Endodermal cell (in vitro differentiated cells): ENCODE measurements at regions not wholly inside any gene's neighbourhood (a gene's known extent, or its start where the extent isn't known, plus 50 kb on each side); places are given as distances from the start of the nearest gene placed in this dataset.

Experiments
- DNase-seq: peaks from one replicate; pipeline ENCODE4 v3.0.0-alpha.2; 2017
- H3K27ac ChIP-seq: 2 replicates; pipeline ENCODE4 v1.5.1; 2013; ENCODE audit warnings: mild to moderate bottlenecking, low read depth, low read length, moderate library complexity
- H3K27me3 ChIP-seq: 2 replicates; pipeline ENCODE4 v1.6.1; 2013; ENCODE audit warnings: mild to moderate bottlenecking, low read length, moderate library complexity; ENCODE audit not compliant: insufficient read depth, control insufficient read depth, poor library complexity, severe bottlenecking
- H3K36me3 ChIP-seq: 2 replicates; pipeline ENCODE4 v1.7.0; 2013; ENCODE audit warnings: mild to moderate bottlenecking, low read length, moderate library complexity; ENCODE audit not compliant: control insufficient read depth, insufficient read depth
- H3K4me1 ChIP-seq: one replicate; pipeline ENCODE4 v1.7.0; 2013; ENCODE audit warnings: low read length; ENCODE audit not compliant: control insufficient read depth, insufficient read depth
- H3K4me3 ChIP-seq: 2 replicates; pipeline ENCODE4 v1.5.1; 2013; ENCODE audit warnings: mild to moderate bottlenecking, low read length, moderate library complexity
- H3K9ac ChIP-seq: 2 replicates; pipeline ENCODE4 v1.6.1; 2013; ENCODE audit warnings: mild to moderate bottlenecking, low read length, moderate library complexity; ENCODE audit not compliant: poor library complexity, severe bottlenecking; ENCODE audit errors: extremely low read depth
- H3K9me3 ChIP-seq: 2 replicates; pipeline ENCODE4 v1.6.1; 2013; ENCODE audit warnings: mild to moderate bottlenecking, low read length, moderate library complexity; ENCODE audit not compliant: control insufficient read depth
- H3K27ac Mint-ChIP-seq: 2 replicates; pipeline ENCODE4 v1.8.0; 2020; ENCODE audit warnings: mixed read lengths
- H3K27me3 Mint-ChIP-seq: 2 replicates; pipeline ENCODE4 v1.8.0; 2021; ENCODE audit warnings: mild to moderate bottlenecking, mixed read lengths; ENCODE audit not compliant: insufficient read depth
- H3K36me3 Mint-ChIP-seq: 2 replicates; pipeline ENCODE4 v1.8.0; 2020; ENCODE audit warnings: low read depth, mixed read lengths
- H3K4me1 Mint-ChIP-seq: 2 replicates; pipeline ENCODE4 v1.8.0; 2020; ENCODE audit warnings: mixed read lengths
- H3K4me3 Mint-ChIP-seq: 2 replicates; pipeline ENCODE4 v1.8.0; 2020; ENCODE audit warnings: mild to moderate bottlenecking, moderate library complexity, mixed read lengths
- H3K9me3 Mint-ChIP-seq: 2 replicates; pipeline ENCODE4 v1.8.0; 2020; ENCODE audit warnings: mild to moderate bottlenecking, mixed read lengths
- CTCF ChIP-seq: fragments of 200-600 bp; sonication (generic); conservative IDR thresholded peaks from 2 replicates; pipeline ENCODE4 v1.5.0; 2021; ENCODE audit warnings: antibody characterized with exemption, mild to moderate bottlenecking
- WGBS, 2 experiments: methylation state at CpG; one replicate each; pipeline versions ENCODE4 v1.1.5 to v1.1.7; 2013; ENCODE audit warnings: missing lambda C conversion rate in 2 of 2, mixed read lengths in 1 of 2; ENCODE audit not compliant: insufficient coverage in 1 of 2, insufficient read length in 1 of 2; 5-methylcytosine and 5-hydroxymethylcytosine counted together

- no peak overlapping the region for H3K27ac Mint-ChIP-seq
- H3K4me3 ChIP-seq, result no peak overlapping the region
- DNase-seq, result no peak
- H3K9me3 ChIP-seq, result peaks cover under 1% of the 10 kb centered on the region
- no peaks in the 10 kb centered on the region for H3K27me3 Mint-ChIP-seq
- H3K27me3 ChIP-seq, result no peaks in the 10 kb centered on the region
- WGBS, 2 experiments, result 33 to 43% methylated on average over 1 to 3 of the region's 3 CpGs
- H3K36me3 ChIP-seq, result no peaks in the 10 kb centered on the region
- no peaks in the 10 kb centered on the region for H3K4me1 Mint-ChIP-seq
- no peaks in the 10 kb centered on the region for H3K36me3 Mint-ChIP-seq
- TF ChIP-seq CTCF, result no peak
- H3K4me3 Mint-ChIP-seq, result no peak overlapping the region
- H3K9me3 Mint-ChIP-seq, result peaks cover 10% of the 10 kb centered on the region
- H3K27ac ChIP-seq, result no peak overlapping the region
- H3K9ac ChIP-seq, result no peak overlapping the region
- H3K4me1 ChIP-seq, result no peaks in the 10 kb centered on the region
Observed at GRCh38 chr10:78531088-78531487, 497.4 kb downstream of the RPS24 start.

- Mint-ChIP-seq H3K4me3 (no peak overlapping the region), H3K27ac (no peak overlapping the region), H3K27me3 (no peaks in the 10 kb centered on the region), H3K9me3 (peaks cover 10% of the 10 kb centered on the region), H3K36me3 (no peaks in the 10 kb centered on the region), H3K4me1 (no peaks in the 10 kb centered on the region)
- no peaks in the 10 kb centered on the region for H3K27me3 ChIP-seq
- no peak overlapping the region for H3K9ac ChIP-seq
- 91 to 96% methylated on average over 3 of the region's 3 CpGs for WGBS, 2 experiments
- no peak overlapping the region for H3K27ac ChIP-seq
- H3K9me3 ChIP-seq, result no peaks in the 10 kb centered on the region
- H3K4me1 ChIP-seq, result no peaks in the 10 kb centered on the region
- H3K4me3 ChIP-seq, result no peak overlapping the region
- H3K36me3 ChIP-seq, result no peaks in the 10 kb centered on the region
- peak; percentile 30 for DNase-seq
- TF ChIP-seq CTCF, result no peak
Observed at GRCh38 chr10:78532480-78533042, 498.9 kb downstream of the RPS24 start.

GRCh38 chr10:78533098-78533497 lies 499.4 kb downstream of the RPS24 start:
- peak; percentile 19 for DNase-seq
- Histone ChIP-seq H3K36me3 (no peaks in the 10 kb centered on the region), H3K9me3 (no peaks in the 10 kb centered on the region), H3K9ac (no peak overlapping the region), H3K4me1 (no peaks in the 10 kb centered on the region), H3K4me3 (no peak overlapping the region), H3K27ac (no peak overlapping the region), H3K27me3 (no peaks in the 10 kb centered on the region)
- Mint-ChIP-seq H3K4me3 (no peak overlapping the region), H3K4me1 (no peaks in the 10 kb centered on the region), H3K27me3 (no peaks in the 10 kb centered on the region), H3K9me3 (peaks cover 10% of the 10 kb centered on the region), H3K36me3 (no peaks in the 10 kb centered on the region), H3K27ac (no peak overlapping the region)
- no peak for TF ChIP-seq CTCF
- WGBS, 2 experiments, result 84% methylated on average over 5 of the region's 5 CpGs
